HG02588 (cell line): ENCODE measurements at regions not wholly inside any gene's neighbourhood (a gene's known extent, or its start where the extent isn't known, plus 50 kb on each side); places are given as distances from the start of the nearest gene placed in this dataset.
"Not testable (repeated sequence)": the region's sequence is repeated elsewhere in the genome, so short reads cannot be mapped to it uniquely, and the experiment has no call there.

Experiments used
- ATAC-seq: cut with Tn5 transposase; IDR thresholded peaks from one replicate; pipeline ENCODE4 v1.9.1; 2021; ENCODE audit warnings: mild to moderate bottlenecking, moderate library complexity; ENCODE audit not compliant: unreplicated experiment

DNA sequence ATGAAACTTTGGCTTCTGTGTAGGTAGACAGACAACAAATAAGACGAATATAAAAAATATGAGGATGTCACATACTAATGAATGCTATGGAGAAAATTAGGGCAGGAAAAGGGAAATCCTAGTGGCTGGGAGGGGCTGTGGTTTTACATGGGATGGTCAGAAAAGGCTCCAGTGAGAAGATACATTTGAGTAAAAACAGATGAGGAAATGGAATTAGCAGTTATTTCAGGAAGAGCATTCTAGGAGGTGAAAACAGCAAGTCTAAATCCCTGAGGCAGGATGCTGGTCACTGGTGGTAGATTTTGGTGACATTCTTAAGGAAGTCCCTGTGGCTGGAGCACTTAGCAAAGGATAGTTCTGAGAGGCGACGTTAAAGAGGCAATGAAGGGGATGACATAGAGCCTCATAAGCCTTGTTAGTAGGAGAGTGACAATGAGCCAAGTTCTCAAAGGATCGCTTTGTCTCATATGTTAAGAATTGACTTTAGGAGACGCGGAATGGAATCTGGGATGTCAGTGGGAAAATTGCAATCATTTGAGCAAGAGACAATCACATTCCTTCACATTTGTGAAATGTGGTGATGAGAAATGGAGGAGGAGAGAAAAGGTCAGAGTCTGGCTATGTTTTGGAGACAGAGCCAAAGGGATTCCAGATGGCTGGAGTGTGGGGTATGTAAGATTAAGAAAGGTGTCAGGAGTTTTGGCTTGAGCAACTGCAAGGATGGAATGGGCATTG lies 384.7 kb upstream of the FZD8 start:
- ATAC-seq: no peak

DNA sequence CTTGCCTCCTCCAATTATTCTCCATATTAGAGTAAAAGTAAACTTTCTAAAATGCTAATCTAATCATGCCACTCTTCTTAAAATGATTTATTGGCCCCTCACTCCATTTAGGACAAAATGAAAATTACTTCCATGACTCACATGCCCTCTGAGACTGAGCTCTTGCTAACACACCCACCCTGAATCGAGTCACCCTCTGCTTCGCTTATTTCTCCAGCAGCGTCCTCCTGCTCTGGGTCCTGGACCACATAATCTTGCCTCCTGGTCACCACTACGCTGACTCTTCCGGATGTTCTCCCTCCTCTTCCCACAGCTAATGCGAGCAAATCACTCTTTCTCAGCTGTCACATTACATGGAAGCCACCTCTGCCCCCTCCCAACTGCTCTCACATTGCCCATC lies 384.0 kb upstream of the FZD8 start:
- no peak for ATAC-seq

DNA sequence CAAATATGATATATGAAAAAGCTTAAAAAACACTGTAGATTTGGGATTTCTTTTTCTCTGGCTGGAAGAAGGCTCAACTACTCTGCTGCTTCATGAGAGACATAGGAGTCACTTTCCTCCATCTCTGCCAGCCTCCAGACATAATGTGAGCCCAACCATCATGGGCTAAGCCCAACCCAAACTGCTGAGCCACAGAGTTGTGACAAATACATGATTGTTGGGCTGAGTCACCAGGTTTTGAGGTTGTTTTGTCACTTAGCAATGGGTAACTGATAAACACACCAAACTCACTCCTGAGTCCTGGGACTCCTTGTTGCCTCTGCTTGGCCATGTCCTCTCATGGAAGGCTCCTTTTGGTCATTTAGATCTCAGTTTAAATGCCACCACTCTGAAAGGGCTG lies 381.8 kb upstream of the FZD8 start:
- no peak for ATAC-seq

DNA sequence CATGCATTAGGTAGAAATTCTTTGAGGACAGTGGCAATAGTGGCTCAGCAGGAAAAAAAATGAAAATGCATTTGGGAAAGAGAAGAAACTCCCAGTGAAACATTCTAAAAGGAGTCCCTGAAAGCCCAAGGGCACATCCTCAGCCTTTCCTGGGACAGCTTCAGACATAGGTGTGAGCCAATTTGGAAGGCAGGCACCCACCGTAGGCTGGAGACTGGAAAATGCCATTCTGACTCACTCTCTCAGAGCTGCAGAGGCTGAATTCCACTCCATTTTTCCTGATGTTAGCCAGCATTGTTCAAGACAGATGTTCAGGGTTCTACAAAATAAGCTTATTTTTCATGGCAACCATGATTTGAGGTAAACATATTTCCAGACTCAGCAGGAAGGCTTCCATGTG lies 379.0 kb upstream of the FZD8 start:
- no peak for ATAC-seq

DNA sequence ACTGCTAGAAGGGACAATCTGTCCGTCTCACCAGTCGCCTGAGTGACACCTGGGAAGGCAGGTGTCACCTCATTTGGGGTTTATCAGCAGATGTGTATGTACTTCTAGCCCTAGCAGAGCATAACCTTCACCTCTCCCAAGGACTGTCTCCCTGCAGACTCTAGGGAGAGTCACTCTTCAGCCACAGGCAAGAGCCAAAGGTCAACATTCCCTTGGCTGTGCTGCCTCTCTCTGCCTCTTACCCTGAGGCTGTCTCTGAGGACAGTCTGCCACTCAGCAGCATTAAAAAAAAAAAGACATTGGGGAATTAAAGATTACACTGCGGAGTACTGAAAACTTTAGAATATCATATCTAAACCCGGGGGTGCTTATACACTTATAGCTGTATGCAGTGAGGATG lies 377.7 kb upstream of the FZD8 start:
- ATAC-seq: no peak

DNA sequence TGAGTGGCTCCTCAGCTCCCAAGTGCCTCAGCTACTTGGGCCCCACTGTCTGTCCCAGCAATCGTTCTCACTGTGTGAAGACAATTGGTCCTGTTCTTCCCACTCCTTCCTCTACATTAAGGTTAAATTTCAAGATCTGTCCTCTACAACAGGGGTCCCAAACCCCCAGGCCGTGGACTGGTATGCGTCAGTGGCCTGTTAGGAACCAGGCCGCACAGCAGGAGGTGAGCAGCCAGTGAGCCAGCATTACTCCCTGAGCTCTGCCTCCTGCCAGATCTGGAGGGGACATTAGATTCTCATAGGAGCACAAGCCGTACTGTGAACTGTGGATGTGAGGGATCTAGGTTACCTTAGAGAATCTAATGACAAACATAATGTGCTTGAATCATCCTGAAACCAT lies 376.9 kb upstream of the FZD8 start:
- no peak for ATAC-seq

DNA sequence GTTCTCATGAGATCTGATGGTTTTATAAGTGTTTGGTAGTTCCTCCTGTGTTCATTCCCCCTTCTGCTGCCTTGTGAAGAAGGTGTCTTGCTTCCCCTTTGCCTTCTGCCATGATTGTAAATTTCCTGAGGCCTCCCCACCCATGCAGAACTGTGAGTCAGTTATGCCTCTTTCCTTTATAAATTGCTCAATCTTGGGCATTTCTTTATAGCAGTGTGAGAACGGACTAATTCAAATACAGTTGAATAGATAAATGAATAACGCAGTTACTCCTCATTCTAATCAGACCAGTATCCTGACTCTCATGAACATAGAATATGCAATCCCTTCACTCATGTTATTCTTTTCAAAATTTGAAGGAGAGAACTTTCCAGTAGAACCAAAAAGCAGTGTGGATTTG lies 375.0 kb upstream of the FZD8 start:
- ATAC-seq: no peak

DNA sequence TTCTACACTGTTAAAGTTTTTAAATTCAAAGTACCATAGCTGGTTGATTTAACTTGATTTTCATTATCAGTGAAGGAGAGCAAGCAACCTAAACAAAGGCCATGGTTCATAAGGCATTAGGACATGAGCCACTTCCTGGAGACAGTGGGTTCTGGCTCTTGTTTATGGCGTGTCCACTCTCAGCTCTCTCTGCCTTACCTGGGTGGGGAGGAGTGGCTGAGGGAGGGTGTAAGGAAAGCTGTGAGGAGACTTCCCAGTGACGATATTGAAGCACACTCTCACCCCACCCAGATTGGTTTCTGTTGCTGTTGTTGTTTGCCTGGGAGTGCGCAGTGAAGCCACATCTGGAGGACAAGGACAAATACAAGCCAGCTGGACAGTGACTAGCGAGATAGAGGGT lies 365.3 kb upstream of the FZD8 start:
- ATAC-seq: no peak

DNA sequence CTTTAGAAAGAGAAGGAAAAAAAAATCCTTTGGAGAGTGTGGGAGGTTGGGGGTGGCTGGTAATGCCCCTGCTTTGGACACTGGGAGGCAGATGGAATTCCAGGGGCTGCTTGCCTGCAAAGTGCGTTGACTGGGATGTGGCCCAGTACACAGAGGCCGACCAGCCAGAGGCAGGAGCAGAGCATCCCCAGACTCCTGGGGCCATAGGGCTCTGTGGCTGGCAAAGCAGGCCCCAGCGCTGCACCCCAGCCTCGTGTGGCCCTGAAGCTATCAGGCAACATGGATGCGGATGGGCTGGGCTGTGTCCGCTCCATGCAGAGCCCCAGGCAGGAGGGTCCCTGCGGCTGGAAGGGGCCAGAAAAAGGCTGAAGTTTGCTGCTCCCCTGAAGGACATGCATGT lies 361.6 kb upstream of the FZD8 start:
- no peak for ATAC-seq

DNA sequence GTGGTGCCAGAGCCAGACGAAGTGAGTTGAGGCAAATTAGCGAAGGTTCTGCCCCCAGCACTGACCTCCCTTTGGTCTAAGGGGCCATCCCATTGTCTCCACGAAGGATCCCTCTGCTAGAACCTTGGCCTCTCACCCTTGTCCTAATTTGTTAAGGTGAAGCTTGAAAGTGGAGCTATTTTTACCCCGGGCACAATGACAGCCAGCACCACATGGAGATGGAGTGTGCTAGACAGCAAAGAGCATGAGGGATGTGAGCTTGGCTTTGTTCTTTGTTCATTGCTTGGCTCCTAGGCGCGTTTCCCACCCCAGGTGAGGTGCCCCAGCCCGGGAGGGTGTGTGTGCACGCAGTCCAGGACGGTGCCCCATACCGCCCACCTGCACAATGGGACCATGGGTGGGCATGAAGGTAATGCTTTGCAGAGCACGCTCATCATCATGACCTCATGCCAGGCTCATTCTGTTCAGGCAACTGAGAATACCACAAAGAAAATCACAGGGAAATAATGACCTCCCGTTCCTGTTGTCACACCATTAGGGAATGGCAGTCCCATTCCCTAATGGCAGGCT lies 361.0 kb upstream of the FZD8 start:
- no peak for ATAC-seq

DNA sequence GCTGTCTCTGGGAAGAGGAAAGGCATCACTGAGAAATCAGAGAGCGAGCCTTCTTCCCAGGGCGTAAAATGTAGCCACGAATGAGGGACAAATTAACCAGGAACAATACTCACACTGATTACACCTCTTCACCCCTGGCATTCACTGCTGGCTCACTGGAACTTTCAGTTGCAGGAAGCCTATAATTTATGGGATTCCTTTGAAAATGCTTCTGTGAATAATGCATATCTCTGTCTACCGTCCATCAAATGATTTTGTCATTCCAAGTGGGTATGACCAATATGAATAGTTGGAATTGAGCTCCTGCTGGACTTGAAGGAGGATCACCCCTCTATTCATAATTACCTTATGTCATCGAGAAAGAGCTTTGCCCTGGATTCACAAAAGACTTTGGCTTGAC lies 360.3 kb upstream of the FZD8 start:
- ATAC-seq: no peak

DNA sequence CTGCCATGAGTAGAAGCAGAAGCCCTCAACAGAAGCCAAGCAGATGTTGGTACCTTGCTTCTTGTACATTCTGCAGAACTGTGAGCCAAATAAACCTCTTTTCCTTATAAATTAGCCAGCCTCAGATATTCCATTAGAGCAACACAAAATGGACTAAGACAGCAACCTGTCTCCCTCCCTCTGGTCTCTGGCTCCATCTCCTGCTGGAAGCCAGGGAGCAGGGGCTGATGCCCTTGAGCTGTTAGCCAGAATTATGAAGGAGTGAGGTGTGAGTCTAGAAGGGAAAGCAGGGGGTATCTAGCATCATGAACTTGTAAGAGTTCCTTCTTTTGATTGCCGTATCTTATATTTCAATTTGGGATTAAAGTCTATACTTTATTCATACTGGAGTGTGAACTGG lies 358.7 kb upstream of the FZD8 start:
- ATAC-seq: not testable (repeated sequence)

DNA sequence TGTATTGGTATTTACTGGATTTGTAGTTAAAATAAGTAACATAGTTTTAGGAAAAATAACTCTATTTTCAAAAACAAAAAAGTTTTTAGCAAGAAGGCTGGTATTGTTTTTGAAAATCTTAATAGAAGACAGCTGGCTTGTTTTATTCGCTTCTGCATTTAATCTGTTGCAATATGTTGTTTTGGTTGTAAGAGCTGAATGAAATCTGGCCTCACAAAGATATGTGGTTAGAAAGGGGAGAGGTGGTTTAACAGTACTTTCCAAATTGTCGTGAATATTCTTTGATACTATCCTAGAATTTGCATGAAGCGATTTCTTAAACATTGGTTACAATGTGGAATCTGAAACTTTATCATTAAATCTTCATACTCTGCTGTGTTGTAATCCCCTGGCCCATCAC lies 355.9 kb upstream of the FZD8 start:
- no peak for ATAC-seq

DNA sequence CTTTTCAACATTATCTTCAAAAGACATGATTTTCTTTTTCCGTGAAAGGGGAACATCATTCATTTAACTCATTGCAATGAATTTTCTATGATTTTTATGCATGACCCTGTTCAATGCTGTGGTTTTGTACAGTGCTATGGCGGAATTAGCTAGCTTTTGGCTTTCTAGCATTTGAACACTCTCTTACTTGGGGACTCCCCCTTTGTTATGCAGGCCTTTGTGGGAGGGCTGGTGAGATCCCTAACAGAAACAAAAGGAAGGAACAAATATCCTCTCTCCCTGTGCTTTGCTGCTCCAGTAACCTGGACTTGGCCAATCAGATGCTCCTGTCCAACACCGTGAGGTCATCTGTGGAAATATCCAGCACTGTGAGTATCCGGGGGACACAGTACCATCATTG lies 353.4 kb upstream of the FZD8 start:
- ATAC-seq: no peak

DNA sequence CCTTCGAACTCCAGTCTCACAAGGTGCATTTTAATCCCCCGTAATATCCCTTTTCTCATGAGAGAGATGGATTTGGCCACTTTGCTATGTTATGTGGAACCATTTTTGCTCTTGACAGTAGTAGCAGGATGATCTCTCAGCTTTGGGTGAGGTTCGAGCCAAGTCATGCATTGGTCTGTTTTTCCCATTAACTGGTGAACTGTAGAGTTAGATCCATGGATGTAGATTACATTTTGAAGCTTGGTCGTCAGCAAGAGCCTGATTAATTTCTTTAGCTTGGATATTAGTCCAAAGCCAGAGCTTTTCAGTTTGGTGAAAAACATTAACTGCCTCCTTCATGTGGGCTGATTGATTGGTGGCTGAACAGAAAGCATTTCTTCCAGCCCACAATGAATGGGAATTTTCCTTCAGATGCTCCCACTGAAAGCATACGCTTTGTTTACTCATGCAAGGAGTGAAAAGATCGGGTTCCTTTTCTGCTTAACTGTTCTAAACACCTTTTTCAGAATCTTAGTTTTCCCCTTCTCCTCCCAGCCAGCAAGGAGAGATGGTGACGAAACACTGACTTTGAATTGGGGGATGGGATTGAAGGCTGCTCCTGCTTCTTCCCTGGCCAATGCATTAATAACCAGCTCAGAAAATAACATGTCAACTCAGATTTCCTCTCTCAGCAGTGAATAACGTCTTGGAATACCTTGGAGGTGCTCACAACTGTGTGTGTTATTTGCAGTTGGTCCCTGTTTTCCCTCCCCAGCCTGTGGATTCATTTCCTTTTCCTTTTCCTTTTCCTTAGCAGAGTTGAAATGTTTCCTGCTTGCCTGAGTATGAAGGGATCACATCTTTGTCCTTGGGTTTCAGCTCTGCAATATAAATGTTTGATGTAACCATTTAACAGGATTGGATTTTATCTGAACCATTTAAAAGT lies 351.8 kb upstream of the FZD8 start:
- ATAC-seq: no peak

DNA sequence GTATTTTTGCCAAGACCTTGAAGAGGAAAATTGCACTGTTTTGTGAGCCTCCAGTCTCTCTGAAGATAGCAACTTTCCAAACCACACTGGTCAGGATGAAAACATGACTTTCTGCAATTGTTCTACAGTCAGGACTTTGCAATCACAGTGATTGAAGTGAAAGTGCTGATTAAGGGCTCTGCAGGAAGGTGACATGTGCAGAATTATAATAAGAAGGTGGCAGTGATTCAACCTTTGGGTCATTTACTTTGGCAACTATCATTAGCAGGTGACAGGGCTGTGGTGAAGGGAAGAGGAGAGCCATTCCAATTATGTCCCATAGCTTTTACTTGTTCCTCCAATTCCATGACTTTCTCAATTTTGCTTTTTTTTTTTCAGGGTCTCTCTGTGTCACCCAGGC lies 350.0 kb upstream of the FZD8 start:
- ATAC-seq: no peak

DNA sequence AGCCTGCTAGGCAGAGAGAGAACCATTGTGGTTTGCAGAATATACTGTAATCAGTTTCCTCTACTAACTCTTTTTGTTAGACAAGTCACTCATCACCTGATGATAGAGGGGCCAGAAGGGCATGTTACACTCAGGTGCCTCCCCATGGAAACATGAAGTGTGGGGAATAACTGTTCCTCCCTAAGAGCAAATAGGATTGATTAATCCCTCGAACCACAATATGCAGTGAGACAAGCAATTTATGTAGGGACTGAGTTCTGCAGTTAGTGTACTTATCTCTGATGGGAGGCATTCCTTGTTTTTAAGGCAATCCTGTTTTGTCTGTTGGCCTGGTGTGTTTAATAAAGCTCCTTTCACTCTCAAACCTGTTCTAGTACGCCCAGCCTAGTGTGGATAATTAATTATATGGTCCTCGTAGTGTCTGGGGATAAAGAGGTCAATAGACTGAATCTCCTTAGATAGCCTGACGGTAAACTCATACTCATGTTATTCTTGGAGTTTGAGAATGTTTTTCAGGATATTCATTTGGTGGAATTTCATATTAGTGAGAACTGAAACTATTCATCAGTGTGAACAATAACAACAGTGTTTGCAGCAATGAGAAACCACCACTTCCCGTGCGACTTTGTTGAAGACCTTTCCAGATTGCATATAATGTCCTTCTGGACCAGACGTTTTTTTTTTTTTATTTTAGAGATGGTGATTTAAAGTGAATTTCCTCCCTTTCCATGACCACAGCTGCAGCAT lies 344.8 kb upstream of the FZD8 start:
- ATAC-seq: no peak

DNA sequence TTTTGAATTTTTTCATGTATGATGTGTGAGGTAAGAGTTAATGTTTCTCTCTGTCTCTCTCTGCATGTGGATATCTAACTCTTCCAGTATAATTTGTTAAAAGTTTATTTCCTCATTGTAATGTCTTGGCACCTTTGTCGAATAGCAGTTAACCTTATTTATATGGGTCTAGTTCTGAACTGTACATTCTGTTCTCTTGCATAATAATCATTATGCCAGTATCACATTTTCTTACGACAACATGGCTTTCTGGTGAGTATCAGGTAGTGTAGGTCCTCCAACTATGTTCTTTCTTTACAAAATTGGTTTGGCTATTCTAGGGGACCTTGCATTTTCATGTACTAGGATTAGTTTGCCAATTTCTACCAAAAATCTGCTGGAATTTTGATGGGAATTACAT lies 337.0 kb upstream of the FZD8 start:
- ATAC-seq: no peak

DNA sequence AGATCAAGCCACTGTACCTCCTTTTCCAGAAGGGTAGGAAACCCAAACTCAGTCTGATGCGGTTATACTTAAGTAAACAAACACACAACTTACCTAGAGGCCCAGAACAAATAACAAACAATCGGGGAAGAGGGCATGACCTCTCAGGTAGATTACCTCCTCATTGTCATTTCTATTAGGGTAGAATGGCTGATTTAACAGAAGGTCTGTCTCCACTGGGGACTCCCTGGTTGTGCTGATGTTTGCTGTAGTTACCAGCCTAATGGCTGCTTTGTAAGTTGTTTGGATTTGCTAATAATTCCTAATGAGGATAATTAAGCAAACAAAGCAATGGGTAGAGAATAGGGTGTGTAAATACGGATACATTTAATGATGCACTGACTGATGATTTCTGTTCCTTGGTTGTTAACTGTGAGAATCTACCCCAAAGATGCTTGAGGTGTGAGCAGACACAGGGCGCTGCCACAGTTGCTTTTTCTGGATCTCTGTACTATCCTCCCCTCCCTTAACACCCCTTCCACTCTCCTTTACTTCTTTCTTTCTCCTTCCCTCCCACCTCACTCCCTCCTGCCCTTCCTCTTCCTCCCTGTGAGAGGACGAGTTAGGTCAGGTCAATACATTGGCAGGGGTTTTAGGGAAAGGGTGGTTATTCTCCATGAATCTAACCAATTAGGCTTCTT lies 332.0 kb upstream of the FZD8 start:
- not testable (repeated sequence) for ATAC-seq

DNA sequence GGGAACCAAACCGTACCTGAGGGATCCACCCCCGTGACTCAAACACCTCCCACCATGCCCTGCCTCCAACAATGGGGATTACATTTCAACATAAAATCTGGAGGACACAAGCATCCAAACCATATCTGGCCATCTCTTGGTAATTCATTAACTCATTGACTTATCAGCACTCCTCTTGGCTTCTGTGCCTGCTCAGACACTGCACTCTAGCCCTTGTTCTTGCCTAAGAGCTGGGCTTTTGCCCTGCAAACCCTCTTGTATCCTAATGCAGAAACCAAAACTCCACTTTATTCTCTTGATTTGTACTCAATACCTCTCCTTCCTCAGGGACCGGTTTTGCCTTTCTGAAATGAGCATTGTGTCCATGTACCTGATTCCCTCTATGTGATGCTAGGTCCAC lies 330.2 kb upstream of the FZD8 start:
- no peak for ATAC-seq

DNA sequence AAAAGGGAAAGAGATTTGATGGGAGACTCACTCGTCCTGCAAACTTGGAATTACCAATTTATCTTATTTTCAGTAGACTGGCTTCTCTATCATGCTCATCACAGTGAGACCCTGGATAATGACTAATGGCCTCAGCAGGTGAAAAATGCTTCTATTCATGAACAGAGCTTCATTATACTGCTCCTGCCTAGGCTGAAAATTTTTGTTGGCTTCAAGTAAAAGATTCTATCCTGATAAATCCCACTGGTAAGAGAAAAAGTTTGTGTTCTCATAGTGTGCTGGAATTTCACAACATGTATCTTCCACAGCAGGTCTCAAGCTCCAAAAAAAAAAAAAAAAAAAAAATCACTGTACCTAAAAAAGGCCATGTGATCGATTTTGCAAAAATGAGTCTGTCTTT lies 329.3 kb upstream of the FZD8 start:
- ATAC-seq: no peak
